Common myeloid progenitor, CD34-positive (primary cell): ENCODE measurements at regions not wholly inside any gene's neighbourhood (a gene's known extent, or its start where the extent isn't known, plus 50 kb on each side); places are given as distances from the start of the nearest gene placed in this dataset.

Experiments
- CTCF ChIA-PET: fragments of 350-600 bp; sonication (Branson Sonifier 250); formaldehyde crosslinking; loops from one replicate; lab custom pipeline; 2021; ENCODE audit warnings: antibody characterized with exemption; lab: Charles Lee
- POLR2A ChIA-PET: fragments of 350-600 bp; sonication (Branson Sonifier 250); formaldehyde crosslinking; loops from one replicate; lab custom pipeline; 2021; ENCODE audit warnings: antibody characterized with exemption; lab: Charles Lee
- DNase-seq, 3 donors: peaks; one replicate each; pipeline versions ENCODE4 v3.0.0 to v3.0.0-alpha.2; 2013
- H3K27ac ChIP-seq, 2 experiments: 1 replicate in 1 of 2; 2 replicates in 1 of 2; pipeline ENCODE4 v1.7.0; 2013; ENCODE audit warnings: inconsistent platforms in 2 of 2, low read length in 2 of 2, mild to moderate bottlenecking in 2 of 2, low read depth in 1 of 2, moderate library complexity in 1 of 2; ENCODE audit not compliant: severe bottlenecking in 2 of 2, insufficient read depth in 1 of 2, poor library complexity in 1 of 2
- H3K27me3 ChIP-seq, 5 experiments: replicated peaks in 2 of 5; 1 replicate in 3 of 5; 2 replicates in 2 of 5; pipeline versions ENCODE4 v1.6.1 to v1.7.0; 2013; ENCODE audit warnings: low read length in 4 of 5, mild to moderate bottlenecking in 2 of 5, moderate library complexity in 2 of 5, inconsistent platforms in 1 of 5; ENCODE audit not compliant: insufficient read depth in 5 of 5, control insufficient read depth in 4 of 5
- H3K36me3 ChIP-seq, 4 experiments: 1 replicate in 2 of 4; 2 replicates in 2 of 4; pipeline versions ENCODE4 v1.6.1 to v1.7.0; 2013; ENCODE audit warnings: low read length in 3 of 4, control low read depth in 1 of 4, mild to moderate bottlenecking in 1 of 4; ENCODE audit not compliant: control insufficient read depth in 4 of 4, insufficient read depth in 4 of 4
- H3K4me1 ChIP-seq, 4 experiments: 1 replicate in 3 of 4; 2 replicates in 1 of 4; pipeline versions ENCODE4 v1.6.1 to v1.7.1; 2013; ENCODE audit warnings: low read length in 3 of 4, mild to moderate bottlenecking in 3 of 4, control low read depth in 1 of 4, inconsistent platforms in 1 of 4, moderate library complexity in 1 of 4; ENCODE audit not compliant: control insufficient read depth in 4 of 4, insufficient read depth in 4 of 4; ENCODE audit errors: control extremely low read depth in 1 of 4
- H3K4me3 ChIP-seq, 7 experiments: 1 replicate in 4 of 7; 2 replicates in 3 of 7; pipeline versions ENCODE4 v1.5.1 to v1.7.0; 2013; ENCODE audit warnings: mild to moderate bottlenecking in 7 of 7, low read length in 6 of 7, moderate library complexity in 6 of 7, inconsistent platforms in 2 of 7, low read depth in 2 of 7, control low read depth in 1 of 7; ENCODE audit not compliant: insufficient read depth in 4 of 7, control insufficient read depth in 1 of 7; ENCODE audit errors: extremely low read depth in 1 of 7
- H3K9me3 ChIP-seq, 5 experiments: 1 replicate in 4 of 5; 2 replicates in 1 of 5; pipeline versions ENCODE4 v1.6.1 to v1.7.1; 2013; ENCODE audit warnings: low read length in 4 of 5, mild to moderate bottlenecking in 2 of 5, inconsistent platforms in 1 of 5, low read depth in 1 of 5, moderate library complexity in 1 of 5; ENCODE audit not compliant: control insufficient read depth in 4 of 5, insufficient read depth in 2 of 5; ENCODE audit errors: control extremely low read depth in 1 of 5
- WGBS: methylation state at CpG from one replicate; pipeline ENCODE4 v1.1.5; 2013; ENCODE audit not compliant: insufficient coverage; 5-methylcytosine and 5-hydroxymethylcytosine counted together

GRCh38 chr13:56837161-56837560 is 303.6 kb upstream of the PRR20A start:
- Histone ChIP-seq H3K27me3 (no peaks in the 10 kb centered on the region), H3K36me3 (no peaks in the 10 kb centered on the region), H3K27ac (no peak overlapping the region), H3K4me3 (no peak overlapping the region), H3K4me1 (no peaks in the 10 kb centered on the region), H3K9me3 (no peaks in the 10 kb centered on the region)
- ChIA-PET CTCF (no interaction called here), POLR2A (no interaction called here)
- no peak for DNase-seq
- no CpG with 5 or more reads among the region's 2 CpGs for WGBS

- Histone ChIP-seq H3K9me3 (no peaks in the 10 kb centered on the region), H3K4me1 (no peaks in the 10 kb centered on the region), H3K27me3 (no peaks in the 10 kb centered on the region), H3K36me3 (no peaks in the 10 kb centered on the region), H3K27ac (no peak overlapping the region), H3K4me3 (no peak overlapping the region)
- ChIA-PET CTCF (no interaction called here), POLR2A (no interaction called here)
- no peak for DNase-seq
- 100% methylated on average over 1 of the region's 2 CpGs for whole genome bisulfite sequencing
Measured at GRCh38 chr13:56850852-56851251, 289.9 kb upstream of the PRR20A start.

- no peak overlapping the region for H3K4me3 ChIP-seq
- H3K27me3 ChIP-seq = no peaks in the 10 kb centered on the region
- ChIA-PET CTCF (no interaction called here), POLR2A (no interaction called here)
- no peak for DNase-seq
- no peaks in the 10 kb centered on the region for H3K4me1 ChIP-seq
- H3K9me3 ChIP-seq = no peaks in the 10 kb centered on the region
- no peak overlapping the region for H3K27ac ChIP-seq
- H3K36me3 ChIP-seq = no peaks in the 10 kb centered on the region
- WGBS = no CpG with 5 or more reads among the region's 2 CpGs
Measured at GRCh38 chr13:56861476-56861875, 279.2 kb upstream of the PRR20A start.

GRCh38 chr13:56864451-56864850 is 276.3 kb upstream of the PRR20A start:
- ChIA-PET CTCF (no interaction called here), POLR2A (no interaction called here)
- H3K27me3 ChIP-seq = no peaks in the 10 kb centered on the region
- no CpG with 5 or more reads among the region's 2 CpGs for WGBS
- no peak overlapping the region for H3K4me3 ChIP-seq
- no peaks in the 10 kb centered on the region for H3K36me3 ChIP-seq
- no peaks in the 10 kb centered on the region for H3K4me1 ChIP-seq
- no peaks in the 10 kb centered on the region for H3K9me3 ChIP-seq
- H3K27ac ChIP-seq = no peak overlapping the region
- DNase-seq = no peak

GRCh38 chr13:56865416-56865815 is 275.3 kb upstream of the PRR20A start:
- no peak for DNase-seq
- no peaks in the 10 kb centered on the region for H3K9me3 ChIP-seq
- no peaks in the 10 kb centered on the region for H3K36me3 ChIP-seq
- ChIA-PET CTCF (no interaction called here), POLR2A (no interaction called here)
- WGBS = no CpG with 5 or more reads among the region's 1 CpG
- no peaks in the 10 kb centered on the region for H3K27me3 ChIP-seq
- H3K27ac ChIP-seq = no peak overlapping the region
- H3K4me3 ChIP-seq = no peak overlapping the region
- no peaks in the 10 kb centered on the region for H3K4me1 ChIP-seq

- Histone ChIP-seq H3K36me3 (no peaks in the 10 kb centered on the region), H3K9me3 (no peaks in the 10 kb centered on the region), H3K27ac (no peak overlapping the region), H3K4me1 (no peaks in the 10 kb centered on the region), H3K27me3 (no peaks in the 10 kb centered on the region), H3K4me3 (no peak overlapping the region)
- DNase-seq = no peak
- ChIA-PET CTCF (no interaction called here), POLR2A (no interaction called here)
- WGBS = 93% methylated on average over 2 of the region's 4 CpGs
Measured at GRCh38 chr13:56869671-56870070, 271.0 kb upstream of the PRR20A start.

- no peaks in the 10 kb centered on the region for H3K27me3 ChIP-seq
- H3K4me1 ChIP-seq = no peaks in the 10 kb centered on the region
- WGBS = 100% methylated on average over 10 of the region's 10 CpGs
- ChIA-PET CTCF (no interaction called here), POLR2A (no interaction called here)
- no peaks in the 10 kb centered on the region for H3K9me3 ChIP-seq
- DNase-seq = no peak
- no peak overlapping the region for H3K4me3 ChIP-seq
- H3K27ac ChIP-seq = no peak overlapping the region
- no peaks in the 10 kb centered on the region for H3K36me3 ChIP-seq
Measured at GRCh38 chr13:56886398-56886797, 254.3 kb upstream of the PRR20A start.
